OCI-LY1 (cell line): ENCODE measurements at regions not wholly inside any gene's neighbourhood (a gene's known extent, or its start where the extent isn't known, plus 50 kb on each side); places are given as distances from the start of the nearest gene placed in this dataset.

Experiments used
- EZH2 ChIP-seq: fragments of 200-600 bp; sonication (generic), shearing (Covaris generic); IDR thresholded peaks from 2 replicates; pipeline ENCODE4 v1.8.0; 2017; ENCODE audit warnings: borderline replicate concordance, mixed run types, mild to moderate bottlenecking, antibody characterized with exemption, low read length, moderate library complexity, mixed read lengths
- TF ChIP-seq, protein P1 (sequence below): fragments of 200-600 bp; sonication (generic), shearing (Covaris generic); IDR thresholded peaks from 2 replicates; pipeline ENCODE4 v1.5.1; 2017; ENCODE audit warnings: mild to moderate bottlenecking, antibody characterized with exemption, low read length, moderate library complexity, mixed read lengths

DNA sequence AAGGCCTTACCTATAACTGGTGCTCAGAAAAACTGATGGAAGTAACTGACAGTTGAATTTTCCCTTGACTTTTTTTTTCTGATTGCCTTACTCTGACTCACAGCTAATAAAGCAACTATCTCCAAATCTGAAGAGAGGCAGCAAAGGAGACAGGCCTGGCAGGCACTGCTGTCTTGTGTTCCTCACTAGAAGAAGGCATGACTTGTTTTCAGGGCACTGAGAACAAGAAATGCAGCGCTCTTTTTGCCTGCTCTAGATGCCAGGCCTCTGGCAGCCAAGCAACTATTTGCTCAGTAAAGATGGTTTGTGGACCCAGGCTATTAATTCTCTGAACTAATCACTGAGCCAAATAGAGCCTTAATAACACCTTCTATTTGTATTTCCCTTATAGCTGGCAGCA, 155.1 kb downstream of the PRDM13 start:
- TF ChIP-seq, protein P1, sequence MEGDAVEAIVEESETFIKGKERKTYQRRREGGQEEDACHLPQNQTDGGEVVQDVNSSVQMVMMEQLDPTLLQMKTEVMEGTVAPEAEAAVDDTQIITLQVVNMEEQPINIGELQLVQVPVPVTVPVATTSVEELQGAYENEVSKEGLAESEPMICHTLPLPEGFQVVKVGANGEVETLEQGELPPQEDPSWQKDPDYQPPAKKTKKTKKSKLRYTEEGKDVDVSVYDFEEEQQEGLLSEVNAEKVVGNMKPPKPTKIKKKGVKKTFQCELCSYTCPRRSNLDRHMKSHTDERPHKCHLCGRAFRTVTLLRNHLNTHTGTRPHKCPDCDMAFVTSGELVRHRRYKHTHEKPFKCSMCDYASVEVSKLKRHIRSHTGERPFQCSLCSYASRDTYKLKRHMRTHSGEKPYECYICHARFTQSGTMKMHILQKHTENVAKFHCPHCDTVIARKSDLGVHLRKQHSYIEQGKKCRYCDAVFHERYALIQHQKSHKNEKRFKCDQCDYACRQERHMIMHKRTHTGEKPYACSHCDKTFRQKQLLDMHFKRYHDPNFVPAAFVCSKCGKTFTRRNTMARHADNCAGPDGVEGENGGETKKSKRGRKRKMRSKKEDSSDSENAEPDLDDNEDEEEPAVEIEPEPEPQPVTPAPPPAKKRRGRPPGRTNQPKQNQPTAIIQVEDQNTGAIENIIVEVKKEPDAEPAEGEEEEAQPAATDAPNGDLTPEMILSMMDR, result no peak
- TF ChIP-seq EZH2, result no peak
